A549 (cell line): ENCODE measurements at regions not wholly inside any gene's neighbourhood (a gene's known extent, or its start where the extent isn't known, plus 50 kb on each side); places are given as distances from the start of the nearest gene placed in this dataset.

Source experiments
- ATAC-seq, 2 experiments: fragments of 200-7000 bp in 1 of 2; fragments of >200 bp in 1 of 2; cut with Nextera tagmentation in 1 of 2; cut with Tn5 transposase in 1 of 2; 3 replicates each; pipeline versions ENCODE4 v1.8.0 to v1.9.1; 2018 to 2020; ENCODE audit warnings: mild to moderate bottlenecking in 1 of 2, moderate library complexity in 1 of 2
- CTCF ChIA-PET: fragments of 300-600 bp; sonication (Branson Sonifier 250); formaldehyde crosslinking; extraction: SDS; loops from one replicate; lab custom pipeline; 2021; ENCODE audit warnings: antibody characterized with exemption, inconsistent platforms; lab: Yijun Ruan, JAX
- POLR2A ChIA-PET: fragments of 350-600 bp; formaldehyde crosslinking; extraction: SDS; loops from one replicate; lab custom pipeline; 2021; ENCODE audit warnings: antibody characterized with exemption, inconsistent platforms; lab: Yijun Ruan, JAX
- DNase-seq, 2 experiments: peaks; one replicate each; pipeline versions ENCODE4 v3.0.0 to v3.0.0-alpha.2; 2011 to 2016; ENCODE audit warnings: low read depth in 1 of 2, low spot score in 1 of 2
- FAIRE-seq: peaks from 2 replicates; lab custom pipeline; 2011; peaks lifted over from hg19 to GRCh38; lab: Jason Lieb, UNC
- H3K27ac ChIP-seq, 2 experiments: fragments of >200 bp; sonication (Bioruptor Twin); formaldehyde crosslinking; 3 replicates each; pipeline ENCODE4 v1.5.1; 2016 to 2017
- H3K4me1 ChIP-seq: fragments of >200 bp; sonication (Bioruptor Twin); formaldehyde crosslinking; 3 replicates; pipeline ENCODE4 v1.6.1; 2016
- H3K4me2 ChIP-seq: fragments of >200 bp; sonication (Bioruptor Twin); formaldehyde crosslinking; 3 replicates; pipeline ENCODE4 v1.6.1; 2016
- H3K4me3 ChIP-seq: fragments of >200 bp; sonication (Bioruptor Twin); formaldehyde crosslinking; 3 replicates; pipeline ENCODE4 v1.5.1; 2016
- H3K9me3 ChIP-seq: fragments of >200 bp; sonication (Bioruptor Twin); formaldehyde crosslinking; 3 replicates; pipeline ENCODE4 v1.6.1; 2016
- BCL3 ChIP-seq: fragments of >200 bp; sonication (Bioruptor Twin); formaldehyde crosslinking; IDR thresholded peaks from 3 replicates; pipeline ENCODE4 v1.6.1; 2016
- BHLHE40 ChIP-seq: IDR thresholded peaks from 2 replicates; pipeline ENCODE4 v1.6.1; 2012; ENCODE audit warnings: low read depth, low read length, inconsistent platforms
- E2F6 ChIP-seq: IDR thresholded peaks from 2 replicates; pipeline ENCODE4 v1.6.1; 2012; ENCODE audit warnings: low read depth, borderline replicate concordance
- EHMT2 ChIP-seq: fragments of 200-600 bp; sonication (generic); IDR thresholded peaks from 2 replicates; pipeline ENCODE4 v1.6.1; 2016; ENCODE audit warnings: antibody characterized with exemption, low read depth, mild to moderate bottlenecking, moderate library complexity
- ESRRA ChIP-seq: fragments of 150-350 bp; IDR thresholded peaks from 2 replicates; pipeline ENCODE4 v1.6.1; 2014; ENCODE audit warnings: mild to moderate bottlenecking, low read length, borderline replicate concordance
- FOSB ChIP-seq: fragments of 250-450 bp; sonication (Bioruptor Pico); IDR thresholded peaks from 2 replicates; pipeline ENCODE4 v1.5.0; 2020; ENCODE audit warnings: mild to moderate bottlenecking, moderate library complexity
- FOSL2 ChIP-seq, 2 experiments: fragments of 450-650 bp in 1 of 2; fragments of >200 bp in 1 of 2; sonication (Bioruptor Twin) in 1 of 2; formaldehyde crosslinking; IDR thresholded peaks; 2 replicates each; pipeline versions ENCODE4 v1.5.0 to v1.6.1; 2016 to 2020; ENCODE audit warnings: mild to moderate bottlenecking in 1 of 2, moderate library complexity in 1 of 2
- HDAC2 ChIP-seq: fragments of 200-600 bp; sonication (generic); IDR thresholded peaks from 2 replicates; pipeline ENCODE4 v1.6.1; 2016
- HES2 ChIP-seq: fragments of >200 bp; sonication (Bioruptor Twin); formaldehyde crosslinking; IDR thresholded peaks from 2 replicates; pipeline ENCODE4 v1.6.1; 2016
- HMGXB4 ChIP-seq: fragments of 250-450 bp; sonication (Bioruptor Pico); IDR thresholded peaks from 2 replicates; pipeline ENCODE4 v1.5.0; 2021; ENCODE audit warnings: mild to moderate bottlenecking, moderate library complexity, borderline replicate concordance
- HOXA7 ChIP-seq: fragments of 250-450 bp; sonication (Bioruptor Pico); IDR thresholded peaks from 2 replicates; pipeline ENCODE4 v1.5.0; 2020; ENCODE audit warnings: mild to moderate bottlenecking, moderate library complexity
- HOXB13 ChIP-seq: fragments of 250-450 bp; sonication (Bioruptor Pico); IDR thresholded peaks from 2 replicates; pipeline ENCODE4 v1.5.0; 2020; ENCODE audit warnings: low read depth, mild to moderate bottlenecking, moderate library complexity
- JUN ChIP-seq, 2 experiments: fragments of >200 bp; sonication (Bioruptor Twin); formaldehyde crosslinking; IDR thresholded peaks; 2 replicates in 1 of 2; 3 replicates in 1 of 2; pipeline ENCODE4 v1.6.1; 2016 to 2017
- KDM1A ChIP-seq: fragments of 200-600 bp; sonication (generic); IDR thresholded peaks from 2 replicates; pipeline ENCODE4 v1.6.1; 2016; ENCODE audit warnings: low read depth, mild to moderate bottlenecking
- KDM5A ChIP-seq: fragments of 200-600 bp; sonication (generic); IDR thresholded peaks from 2 replicates; pipeline ENCODE4 v1.6.1; 2016; ENCODE audit warnings: antibody characterized with exemption, mild to moderate bottlenecking
- PHF8 ChIP-seq: fragments of 200-600 bp; sonication (generic); IDR thresholded peaks from 2 replicates; pipeline ENCODE4 v1.6.1; 2016; ENCODE audit warnings: low read depth, mild to moderate bottlenecking, antibody characterized with exemption, moderate library complexity, borderline replicate concordance
- POLR2A ChIP-seq: IDR thresholded peaks from 2 replicates; pipeline ENCODE4 v1.6.1; 2012; ENCODE audit warnings: mild to moderate bottlenecking, low read length
- POLR2AphosphoS2 ChIP-seq: conservative IDR thresholded peaks from 2 replicates; pipeline ENCODE4 v1.6.1; 2012; ENCODE audit warnings: low read length, improper control_type of control experiment, inconsistent platforms
- RAD21 ChIP-seq, 2 experiments: fragments of >200 bp in 1 of 2; sonication (Bioruptor Twin) in 1 of 2; formaldehyde crosslinking in 1 of 2; IDR thresholded peaks in 1 of 2; conservative IDR thresholded peaks in 1 of 2; 2 replicates in 1 of 2; 3 replicates in 1 of 2; pipeline ENCODE4 v1.6.1; 2012 to 2018; ENCODE audit warnings: inconsistent platforms in 1 of 2
- RCOR1 ChIP-seq: fragments of 150-350 bp; IDR thresholded peaks from 2 replicates; pipeline ENCODE4 v1.6.1; 2014; ENCODE audit warnings: antibody characterized with exemption, low read length, low read depth
- TP53 ChIP-seq: fragments of 250-450 bp; sonication (Bioruptor Pico); IDR thresholded peaks from 2 replicates; pipeline ENCODE4 v1.5.0; 2021; ENCODE audit warnings: mild to moderate bottlenecking, moderate library complexity
- ZFP36 ChIP-seq: fragments of 450-650 bp; IDR thresholded peaks from 2 replicates; pipeline ENCODE4 v1.6.1; 2014; ENCODE audit warnings: borderline replicate concordance; ENCODE audit not compliant: partially characterized antibody
- WGBS: methylation state at CpG from one replicate; pipeline ENCODE4 v1.1.6; 2017; ENCODE audit errors: missing lambda C conversion rate; 5-methylcytosine and 5-hydroxymethylcytosine counted together

GRCh38 chr5:93299681-93300308, 281.2 kb downstream of the NR2F1-AS1 start:
- H3K4me1 ChIP-seq: no peaks in the 10 kb centered on the region
- ChIA-PET POLR2A (no interaction called here), CTCF (interaction anchor here (1.3 kb wide), 1 partner anchor 307 kb away, joined by 4 read pairs; no protein-coding TSS in a partner anchor)

GRCh38 chr5:93297116-93297515, 283.9 kb downstream of the NR2F1-AS1 start:
- FAIRE-seq (no peak), ATAC-seq (no peak)
- 79% methylated on average over 2 of the region's 2 CpGs for WGBS
- no peak overlapping the region for H3K27ac ChIP-seq
- H3K4me3 ChIP-seq: no peak overlapping the region
- H3K9me3 ChIP-seq: no peaks in the 10 kb centered on the region
- CTCF ChIA-PET: no interaction called here
- no peak overlapping the region for H3K4me2 ChIP-seq
- TF ChIP-seq ZFP36: no peak
- TF ChIP-seq HES2: no peak
- no peak for TF ChIP-seq HOXB13
- TF ChIP-seq FOSB: no peak
- no peak for TF ChIP-seq FOSL2 (IDR thresholded peaks at IDR 0.05)
- no peak for TF ChIP-seq FOSL2 (CRISPR knock-in tag; IDR thresholded peaks at IDR 0.05)
- no peak for TF ChIP-seq BCL3
- no peak for TF ChIP-seq BHLHE40
- TF ChIP-seq EHMT2: no peak
- no peak for TF ChIP-seq E2F6
- TF ChIP-seq ESRRA: no peak
- TF ChIP-seq KDM5A: no peak
- TF ChIP-seq HDAC2: no peak
- TF ChIP-seq HOXA7 (CRISPR knock-in tag): no peak
- no peak for TF ChIP-seq POLR2AphosphoS2
- no peak for TF ChIP-seq POLR2A
- no peak for TF ChIP-seq HMGXB4 (CRISPR knock-in tag)
- TF ChIP-seq PHF8: no peak
- no peak for TF ChIP-seq RAD21 (conservative IDR thresholded peaks at IDR 0.05 in 1 of 2, IDR thresholded peaks at IDR 0.05 in 1 of 2)
- TF ChIP-seq, all 56 proteins: peak for 0
- H3K4me1 ChIP-seq: no peaks in the 10 kb centered on the region
- no peak for DNase-seq
- POLR2A ChIA-PET: no interaction called here

More at GRCh38 chr5:93299681-93300308, 281.2 kb downstream of the NR2F1-AS1 start:
- H3K27ac ChIP-seq: no peak overlapping the region
- ATAC-seq (no peak), DNase-seq (no peak), FAIRE-seq (no peak)
- WGBS: 77% methylated on average over 6 of the region's 6 CpGs
- TF ChIP-seq ZFP36: no peak
- TF ChIP-seq KDM1A: no peak
- no peak for TF ChIP-seq TP53 (CRISPR knock-in tag)
- TF ChIP-seq RCOR1: no peak
- no peak for TF ChIP-seq JUN (IDR thresholded peaks at IDR 0.05)
- no peak overlapping the region for H3K4me3 ChIP-seq
- no peaks in the 10 kb centered on the region for H3K9me3 ChIP-seq
- H3K4me2 ChIP-seq: no peak overlapping the region
